ENCODE measurements at regions not wholly inside any gene's neighbourhood (a gene's known extent, or its start where the extent isn't known, plus 50 kb on each side); places are given as distances from the start of the nearest gene placed in this dataset.

GRCh38 chr12:91928501-91928900 is 217.1 kb downstream of the BTG1 start:
- no peak for DNase-seq (ENCODE audit: low read depth in 3 of 3, low spot score in 1 of 3)

GRCh38 chr12:91926848-91927247 is 218.8 kb downstream of the BTG1 start:
- DNase-seq (ENCODE audit: low read depth in 3 of 3, low spot score in 1 of 3), result no peak

GRCh38 chr12:91924827-91925226 is 220.8 kb downstream of the BTG1 start:
- no peak for DNase-seq (ENCODE audit: low read depth in 3 of 3, low spot score in 1 of 3)

- DNase-seq (ENCODE audit: low read depth in 3 of 3, low spot score in 1 of 3), result no peak
Observed at GRCh38 chr12:91923864-91924263, 221.8 kb downstream of the BTG1 start.

- DNase-seq (ENCODE audit: low read depth in 3 of 3, low spot score in 1 of 3), result no peak
Observed at GRCh38 chr12:91922674-91923073, 223.0 kb downstream of the BTG1 start.

- DNase-seq (ENCODE audit: low read depth in 3 of 3, low spot score in 1 of 3), result no peak
Observed at GRCh38 chr12:91922139-91922538, 223.5 kb downstream of the BTG1 start.

GRCh38 chr12:91921555-91921954 is 224.1 kb downstream of the BTG1 start:
- DNase-seq (ENCODE audit: low read depth in 3 of 3, low spot score in 1 of 3), result no peak

GRCh38 chr12:91920741-91921140 is 224.9 kb downstream of the BTG1 start:
- no peak for DNase-seq (ENCODE audit: low read depth in 3 of 3, low spot score in 1 of 3)

- no peak for DNase-seq (ENCODE audit: low read depth in 3 of 3, low spot score in 1 of 3)
Observed at GRCh38 chr12:91920276-91920675, 225.4 kb downstream of the BTG1 start.

- DNase-seq (ENCODE audit: low read depth in 3 of 3, low spot score in 1 of 3), result no peak
Observed at GRCh38 chr12:91918431-91918830, 227.2 kb downstream of the BTG1 start.

- no peak for DNase-seq (ENCODE audit: low read depth in 3 of 3, low spot score in 1 of 3)
Observed at GRCh38 chr12:91914701-91915100, 230.9 kb downstream of the BTG1 start.

GRCh38 chr12:91913651-91914050 is 232.0 kb downstream of the BTG1 start:
- no peak for DNase-seq (ENCODE audit: low read depth in 3 of 3, low spot score in 1 of 3)

GRCh38 chr12:91913124-91913523 is 232.5 kb downstream of the BTG1 start:
- DNase-seq (ENCODE audit: low read depth in 3 of 3, low spot score in 1 of 3), result no peak

GRCh38 chr12:91912178-91912577 is 233.5 kb downstream of the BTG1 start:
- no peak for DNase-seq (ENCODE audit: low read depth in 3 of 3, low spot score in 1 of 3)

GRCh38 chr12:91910871-91911388 is 234.7 kb downstream of the BTG1 start:
- no peak for DNase-seq (ENCODE audit: low read depth in 3 of 3, low spot score in 1 of 3)

- no peak for DNase-seq (ENCODE audit: low read depth in 3 of 3, low spot score in 1 of 3)
Observed at GRCh38 chr12:91902860-91903683, 242.6 kb downstream of the BTG1 start.

GRCh38 chr12:91901381-91902074 is 244.1 kb downstream of the BTG1 start:
- no peak for DNase-seq (ENCODE audit: low read depth in 3 of 3, low spot score in 1 of 3)

GRCh38 chr12:91900971-91901370 is 244.7 kb downstream of the BTG1 start:
- DNase-seq (ENCODE audit: low read depth in 3 of 3, low spot score in 1 of 3), result no peak

- DNase-seq (ENCODE audit: low read depth in 3 of 3, low spot score in 1 of 3), result no peak
Observed at GRCh38 chr12:91899056-91899455, 246.6 kb downstream of the BTG1 start.

GRCh38 chr12:91897025-91897515 is 248.6 kb downstream of the BTG1 start:
- no peak for DNase-seq (ENCODE audit: low read depth in 3 of 3, low spot score in 1 of 3)

- no peak for DNase-seq (ENCODE audit: low read depth in 3 of 3, low spot score in 1 of 3)
Observed at GRCh38 chr12:91896286-91897024, 249.2 kb downstream of the BTG1 start.

Data from stimulated activated CD4-positive, alpha-beta T cell treated with anti-CD3 and anti-CD28 coated beads, TNF-alpha, amount 100 ng/mL, for 1 hour (primary cell).